ENCODE measurements at regions not wholly inside any gene's neighbourhood (a gene's known extent, or its start where the extent isn't known, plus 50 kb on each side); places are given as distances from the start of the nearest gene placed in this dataset.

GRCh38 chr2:881204-881918, 69.3 kb upstream of the SNTG2 start:
- Histone ChIP-seq H3K9me2 (ENCODE audit: insufficient read depth) (no peaks in the 10 kb centered on the region), H3K4me2 (no peak overlapping the region), H3K4me1 (replicated peaks; ENCODE audit: insufficient read depth) (no peaks in the 10 kb centered on the region), H3F3A (ENCODE audit: insufficient read depth, low read depth) (no peaks in the 10 kb centered on the region), H3K36me3 (ENCODE audit: low read depth) (no peaks in the 10 kb centered on the region), H2AFZ (no peak overlapping the region), H3K4me3 (no peak overlapping the region), H3K79me2 (ENCODE audit: low read depth) (no peaks in the 10 kb centered on the region), H4K20me1 (ENCODE audit: insufficient read depth) (no peaks in the 10 kb centered on the region), H3K9me3 (ENCODE audit: insufficient read depth, low read depth) (no peaks in the 10 kb centered on the region), H3K27me3 (ENCODE audit: insufficient read depth, low read depth) (peaks cover 94% of the 10 kb centered on the region), H3K27ac (no peak overlapping the region)
- no peak for DNase-seq
- no TSS peak for BruUV-seq (replicated peaks)
- ChIA-PET POLR2A (ENCODE audit: unreplicated experiment) (no interaction called here), CTCF (no interaction called here)
- TF ChIP-seq EZH2 (IDR thresholded peaks at IDR 0.05; ENCODE audit: low read depth) = no peak
- no peak for TF ChIP-seq CTCF (conservative IDR thresholded peaks at IDR 0.05)
- intact Hi-C loops (cut with micrococcal nuclease; ENCODE audit: unreplicated experiment) = no loop called here

GRCh38 chr2:880201-880970, 70.3 kb upstream of the SNTG2 start:
- BruUV-seq (replicated peaks) = no TSS peak
- Histone ChIP-seq H3K27me3 (ENCODE audit: insufficient read depth, low read depth) (peaks cover 96% of the 10 kb centered on the region), H3K36me3 (ENCODE audit: low read depth) (no peaks in the 10 kb centered on the region), H3K9me3 (ENCODE audit: insufficient read depth, low read depth) (no peaks in the 10 kb centered on the region), H3K27ac (no peak overlapping the region), H3K4me3 (no peak overlapping the region), H3K79me2 (ENCODE audit: low read depth) (no peaks in the 10 kb centered on the region), H3K4me2 (no peak overlapping the region), H3K4me1 (replicated peaks; ENCODE audit: insufficient read depth) (no peaks in the 10 kb centered on the region), H2AFZ (no peak overlapping the region), H3K9me2 (ENCODE audit: insufficient read depth) (no peaks in the 10 kb centered on the region), H4K20me1 (ENCODE audit: insufficient read depth) (no peaks in the 10 kb centered on the region), H3F3A (ENCODE audit: insufficient read depth, low read depth) (no peaks in the 10 kb centered on the region)
- ChIA-PET POLR2A (ENCODE audit: unreplicated experiment) (no interaction called here), CTCF (no interaction called here)
- DNase-seq = no peak
- intact Hi-C loops (cut with micrococcal nuclease; ENCODE audit: unreplicated experiment) = no loop called here
- TF ChIP-seq EZH2 (IDR thresholded peaks at IDR 0.05; ENCODE audit: low read depth) (no peak; the same call in 1 of the 2 replicates), CTCF (conservative IDR thresholded peaks at IDR 0.05) (no peak)

GRCh38 chr2:879540-879939, 71.1 kb upstream of the SNTG2 start:
- Histone ChIP-seq H3K27ac (no peak overlapping the region), H3K4me2 (no peak overlapping the region), H4K20me1 (ENCODE audit: insufficient read depth) (no peaks in the 10 kb centered on the region), H3K4me1 (replicated peaks; ENCODE audit: insufficient read depth) (no peaks in the 10 kb centered on the region), H3K9me2 (ENCODE audit: insufficient read depth) (no peaks in the 10 kb centered on the region), H3F3A (ENCODE audit: insufficient read depth, low read depth) (no peaks in the 10 kb centered on the region), H3K79me2 (ENCODE audit: low read depth) (no peaks in the 10 kb centered on the region), H3K27me3 (ENCODE audit: insufficient read depth, low read depth) (peaks cover 96% of the 10 kb centered on the region), H3K36me3 (ENCODE audit: low read depth) (no peaks in the 10 kb centered on the region), H3K9me3 (ENCODE audit: insufficient read depth, low read depth) (no peaks in the 10 kb centered on the region), H3K4me3 (no peak overlapping the region), H2AFZ (no peak overlapping the region)
- ChIA-PET POLR2A (ENCODE audit: unreplicated experiment) (no interaction called here), CTCF (no interaction called here)
- no TSS peak for BruUV-seq (replicated peaks)
- intact Hi-C loops (cut with micrococcal nuclease; ENCODE audit: unreplicated experiment) = no loop called here
- TF ChIP-seq EZH2 (IDR thresholded peaks at IDR 0.05; ENCODE audit: low read depth) = peak; percentile 59; the same call in 1 of the 2 replicates
- TF ChIP-seq CTCF (conservative IDR thresholded peaks at IDR 0.05) = no peak
- DNase-seq = no peak
